ENCODE measurements at regions not wholly inside any gene's neighbourhood (a gene's known extent, or its start where the extent isn't known, plus 50 kb on each side); places are given as distances from the start of the nearest gene placed in this dataset.
A peak's percentile ranks its signal among the peaks of the same experiment; 100 is the strongest.

DNA sequence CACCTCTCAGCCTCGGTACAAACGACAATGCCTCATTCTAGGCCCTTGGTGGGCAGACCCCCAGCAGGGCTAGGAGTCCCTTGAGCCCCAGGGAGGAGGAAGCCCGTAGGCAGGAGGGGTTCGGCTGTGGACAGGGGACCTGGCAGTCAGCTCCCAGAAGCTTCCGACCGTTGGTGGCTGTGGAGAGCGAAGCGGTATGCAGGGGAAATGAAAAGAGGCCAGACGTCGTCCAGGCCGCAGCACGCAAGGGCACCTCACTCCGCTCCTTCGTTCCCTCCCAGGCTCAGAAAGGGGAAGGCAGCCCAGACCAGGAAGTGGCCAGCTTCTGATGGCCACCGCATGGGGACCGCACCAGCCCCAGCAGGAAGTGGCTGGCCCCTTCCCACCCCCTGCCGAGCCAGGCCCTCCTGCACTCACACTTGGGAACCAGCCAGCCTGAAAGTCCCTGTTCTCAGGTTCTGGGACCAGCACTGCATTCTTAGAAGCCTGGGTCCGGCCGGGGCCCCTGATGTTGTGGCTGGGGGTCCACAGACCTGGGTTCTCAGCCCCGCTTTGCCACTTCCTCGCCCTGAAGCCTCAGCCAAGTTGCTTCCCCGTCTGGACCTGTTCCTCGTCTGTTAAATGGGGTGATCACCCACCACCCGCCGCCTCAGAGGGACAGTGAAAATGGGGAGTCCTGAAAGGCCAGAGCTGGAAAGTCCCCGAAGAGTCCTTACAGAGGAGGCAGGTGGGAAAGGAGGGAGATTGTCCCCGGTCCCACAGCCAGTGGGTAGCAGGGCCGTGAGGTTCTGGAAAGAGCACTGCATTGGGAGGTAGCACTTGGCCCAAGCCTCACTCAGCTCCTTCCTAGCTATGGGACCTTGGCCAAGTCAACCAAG is 104.0 kb upstream of the RUNX3 start:
- DNase-seq: no peak

DNA sequence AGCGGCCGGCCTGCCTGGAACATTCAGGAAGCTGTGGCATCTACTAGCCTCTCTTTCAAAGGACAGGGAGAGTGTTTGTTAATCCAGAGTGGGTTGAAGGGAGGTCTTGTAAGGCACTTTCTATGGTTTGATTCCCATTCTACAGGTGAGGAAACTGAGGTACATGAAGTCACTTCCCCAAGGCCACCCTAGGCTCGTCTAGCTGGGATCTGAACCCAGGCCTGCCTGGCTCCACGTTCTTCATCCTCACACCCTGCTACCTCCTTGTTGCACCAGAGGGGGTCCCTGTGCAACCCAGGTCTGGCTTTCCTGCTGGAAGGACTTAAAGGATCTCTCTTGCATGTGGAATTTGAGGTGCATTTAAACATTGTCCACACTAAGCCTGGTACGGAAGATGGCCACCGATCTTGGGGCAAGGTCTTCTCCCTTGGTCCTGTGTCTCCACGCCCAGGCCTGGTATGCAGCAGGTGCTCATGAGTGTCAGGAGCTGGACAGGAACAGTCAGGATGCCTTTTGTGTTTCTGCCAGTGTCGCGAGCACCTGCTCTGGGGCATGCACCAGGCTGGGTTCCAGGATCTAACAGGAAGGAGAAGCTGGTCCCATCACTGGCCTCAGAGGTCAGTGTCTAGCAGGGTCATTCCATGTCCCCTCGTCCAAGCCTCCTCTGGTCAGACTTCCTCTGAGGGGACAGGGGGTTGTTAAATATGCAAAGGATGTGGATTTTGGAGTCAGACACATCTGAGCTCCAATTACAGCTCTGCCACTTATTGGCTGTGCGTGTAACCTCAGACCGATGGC is 103.2 kb upstream of the RUNX3 start:
- DNase-seq: no peak

DNA sequence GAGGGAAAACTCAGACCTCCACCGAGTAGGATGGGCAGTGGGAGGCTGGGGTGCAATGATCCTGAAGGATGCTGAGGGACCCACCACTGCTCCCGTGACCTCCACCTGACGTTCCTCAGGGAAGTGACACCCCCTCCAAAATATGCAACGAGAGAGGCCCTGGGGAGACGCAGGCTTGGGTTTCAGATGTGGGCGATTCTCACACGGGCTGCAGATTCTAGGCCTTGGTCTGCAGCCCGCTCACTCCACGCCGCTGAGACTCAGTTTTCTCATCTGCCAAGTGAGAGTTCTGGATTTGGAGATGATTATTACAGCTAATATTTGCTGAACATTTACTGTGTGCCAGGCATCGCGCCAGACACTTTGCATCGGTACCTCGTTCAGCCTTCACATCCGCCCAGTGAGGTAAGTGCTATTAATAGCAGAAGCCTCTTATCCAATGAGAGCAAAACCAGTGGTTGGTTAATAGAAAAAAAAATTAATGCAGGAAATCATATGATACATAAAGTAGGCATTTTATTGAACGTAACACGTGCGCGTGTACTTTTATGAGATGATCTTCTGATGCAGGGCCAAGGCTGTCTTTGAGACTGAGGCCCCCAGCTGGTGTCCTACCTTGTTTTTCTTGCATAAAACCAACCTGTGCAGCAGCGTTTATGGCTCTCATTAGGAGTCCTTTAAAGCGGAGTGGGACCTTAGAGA is 102.0 kb upstream of the RUNX3 start:
- DNase-seq: peak; percentile 97

DNA sequence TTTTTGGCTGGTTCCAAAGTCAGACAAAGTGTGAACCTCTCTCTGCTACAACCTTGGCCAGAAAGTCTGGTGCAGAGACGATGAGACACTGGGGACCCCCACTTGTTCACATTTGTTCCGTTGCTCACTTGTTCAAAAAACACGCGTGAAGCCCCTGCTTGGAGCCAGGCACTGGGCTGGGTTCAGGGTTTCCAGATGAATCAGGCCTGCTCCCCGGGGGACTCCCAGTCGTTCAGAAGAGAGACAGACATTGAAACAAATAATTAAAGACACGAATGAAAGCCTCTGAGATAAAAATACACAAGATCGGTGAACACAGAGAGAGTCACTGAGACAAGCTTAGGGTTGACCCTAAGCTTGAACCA is 101.5 kb upstream of the RUNX3 start:
- DNase-seq: no peak

DNA sequence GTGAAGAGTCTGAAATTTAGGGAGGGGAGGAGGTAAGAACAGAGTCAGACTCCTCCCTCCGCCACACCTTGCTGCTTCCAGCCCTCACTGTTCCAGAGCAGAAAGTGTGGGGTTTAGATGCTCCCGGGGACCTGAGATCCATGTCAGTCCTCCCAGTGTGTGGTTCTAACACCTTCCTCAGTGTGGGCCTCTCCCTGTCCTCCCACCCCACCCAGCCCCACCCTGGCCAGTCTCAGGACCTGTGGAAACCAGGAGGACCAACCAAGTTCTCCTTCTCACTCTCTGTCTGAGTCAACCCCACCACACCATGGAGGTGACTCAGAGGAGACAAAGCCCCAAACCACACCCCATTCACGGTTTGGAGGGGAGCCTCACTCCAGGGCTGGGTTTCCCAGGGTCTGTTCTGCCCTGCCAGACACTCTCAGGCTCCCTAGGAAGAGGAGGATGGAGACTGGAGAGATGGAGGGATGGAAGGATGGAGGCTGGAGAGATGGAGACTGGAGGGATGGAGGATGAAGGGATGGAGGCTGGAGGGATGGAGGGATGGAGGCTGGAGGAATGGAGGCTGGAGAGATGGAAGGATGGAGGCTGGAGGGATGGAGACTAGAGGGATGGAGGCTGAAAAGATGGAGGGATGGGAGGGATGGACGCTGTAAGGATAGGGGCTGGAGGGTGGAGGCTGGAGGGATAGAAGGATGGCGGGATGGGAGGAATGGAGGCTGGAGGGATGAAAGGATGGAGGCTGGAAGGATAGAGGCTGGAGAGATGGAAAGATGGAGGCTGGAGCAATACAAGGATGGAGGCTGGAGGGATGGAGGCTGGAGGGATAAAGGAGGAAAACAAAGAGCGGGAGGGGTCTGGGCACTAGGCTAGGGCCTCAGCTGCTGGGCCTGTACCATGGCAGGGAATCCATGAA is 100.9 kb upstream of the RUNX3 start:
- DNase-seq: no peak

DNA sequence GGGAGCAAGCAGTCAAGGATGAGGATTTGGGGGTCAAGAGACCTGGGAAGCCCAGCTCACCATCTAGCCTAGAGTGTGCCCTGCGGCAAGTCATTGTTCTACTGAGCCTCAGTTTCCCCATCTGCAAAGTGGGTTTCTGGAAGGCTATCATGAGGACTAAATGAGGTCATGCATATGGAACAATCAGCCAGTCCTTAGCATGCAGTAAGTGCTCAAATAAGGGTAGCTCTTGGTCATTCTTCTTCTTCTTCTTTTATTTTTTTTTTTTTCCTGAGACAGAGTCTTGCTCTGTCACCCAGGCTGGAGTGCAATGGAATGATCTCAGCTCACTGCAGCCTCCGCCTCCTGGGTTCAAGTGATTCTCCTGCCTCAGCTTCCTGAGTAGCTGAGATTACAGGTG is 99.9 kb upstream of the RUNX3 start:
- DNase-seq: no peak

DNA sequence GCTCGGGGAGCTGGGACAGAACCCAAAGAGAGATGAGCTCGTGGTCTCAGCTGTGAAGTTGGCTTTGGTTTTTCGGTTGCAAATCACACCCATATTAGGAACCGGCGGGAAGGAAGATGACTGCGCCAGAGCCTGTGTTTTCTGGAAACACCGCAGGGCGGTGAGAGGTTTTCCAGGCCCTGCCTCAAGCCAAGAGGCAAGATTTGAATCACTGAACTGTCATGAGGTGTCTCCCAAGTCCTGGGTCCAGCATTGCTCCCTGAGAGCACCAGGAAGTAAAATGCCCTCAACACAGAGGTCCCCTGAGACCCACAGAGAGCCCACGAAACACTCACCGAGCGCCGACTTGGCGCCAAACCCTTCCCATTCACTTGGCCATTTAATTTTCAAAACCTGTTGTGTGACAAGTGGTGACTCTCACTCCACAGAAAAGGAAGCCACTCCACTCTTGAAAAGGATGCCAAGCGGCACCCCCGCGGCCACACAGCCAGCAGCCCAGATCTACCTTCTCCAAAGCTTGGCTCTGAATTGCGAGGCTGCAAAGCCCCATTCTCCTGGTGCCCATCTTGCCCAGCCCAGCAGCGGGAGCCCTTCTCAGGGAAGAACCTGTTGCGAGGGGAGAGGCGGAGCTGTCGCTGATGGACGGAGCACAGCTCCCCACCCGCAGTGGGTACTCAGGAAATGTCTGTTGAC is 99.0 kb upstream of the RUNX3 start:
- DNase-seq: peak; percentile 97

DNA sequence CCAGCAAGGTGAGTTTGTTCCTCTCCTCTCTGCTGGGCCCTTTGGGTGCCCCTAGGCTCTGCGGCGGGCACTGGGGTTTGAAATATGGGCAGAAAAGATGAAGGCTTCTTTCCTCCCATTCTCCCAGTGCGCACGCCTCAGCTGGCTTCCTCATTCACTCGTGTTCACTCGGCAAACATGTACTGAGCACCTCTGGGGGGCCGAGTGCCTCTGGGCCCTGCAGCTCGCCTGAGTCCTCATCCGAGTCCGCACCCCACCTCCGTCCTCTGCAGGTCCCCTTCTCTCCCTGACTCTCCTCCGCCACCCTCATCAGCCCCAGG is 98.5 kb upstream of the RUNX3 start:
- DNase-seq: no peak

DNA sequence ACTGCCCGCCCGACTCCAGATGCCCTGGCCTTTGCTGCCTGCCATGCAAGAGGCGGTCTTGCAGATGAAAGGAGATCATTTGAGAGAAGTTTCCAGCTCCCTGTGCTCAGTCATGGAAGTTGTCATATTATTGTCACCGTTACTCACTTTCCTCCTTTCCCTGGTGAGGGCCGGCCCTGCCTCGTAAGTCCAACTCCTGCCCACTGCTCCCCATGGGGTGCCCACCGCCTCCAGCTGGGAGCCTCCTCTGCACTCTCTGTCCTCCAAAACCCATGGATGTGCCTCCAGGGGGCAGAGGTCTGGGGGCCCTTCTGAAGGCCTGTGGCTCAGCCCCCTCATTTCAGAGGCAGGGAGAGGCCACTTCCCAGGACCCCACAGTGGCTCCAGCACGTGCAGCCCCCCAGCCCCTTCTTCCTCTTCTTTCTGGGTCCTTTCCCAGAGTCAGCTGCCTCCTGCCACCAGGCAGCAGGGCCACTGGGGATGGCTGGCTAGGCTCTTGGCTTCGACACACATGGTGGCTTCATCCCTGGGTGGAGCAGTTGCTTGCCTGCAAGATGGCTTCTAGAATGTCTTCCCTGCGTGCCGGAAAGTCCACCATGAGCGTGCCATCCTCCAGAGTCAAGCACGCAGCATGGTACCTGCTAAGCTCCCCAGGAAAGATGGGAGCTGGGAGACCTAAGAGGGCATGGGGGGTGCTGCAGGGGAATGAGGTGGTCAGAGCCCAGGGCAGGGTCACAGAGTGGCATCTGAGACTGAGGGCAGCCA is 97.9 kb upstream of the RUNX3 start:
- DNase-seq: no peak

DNA sequence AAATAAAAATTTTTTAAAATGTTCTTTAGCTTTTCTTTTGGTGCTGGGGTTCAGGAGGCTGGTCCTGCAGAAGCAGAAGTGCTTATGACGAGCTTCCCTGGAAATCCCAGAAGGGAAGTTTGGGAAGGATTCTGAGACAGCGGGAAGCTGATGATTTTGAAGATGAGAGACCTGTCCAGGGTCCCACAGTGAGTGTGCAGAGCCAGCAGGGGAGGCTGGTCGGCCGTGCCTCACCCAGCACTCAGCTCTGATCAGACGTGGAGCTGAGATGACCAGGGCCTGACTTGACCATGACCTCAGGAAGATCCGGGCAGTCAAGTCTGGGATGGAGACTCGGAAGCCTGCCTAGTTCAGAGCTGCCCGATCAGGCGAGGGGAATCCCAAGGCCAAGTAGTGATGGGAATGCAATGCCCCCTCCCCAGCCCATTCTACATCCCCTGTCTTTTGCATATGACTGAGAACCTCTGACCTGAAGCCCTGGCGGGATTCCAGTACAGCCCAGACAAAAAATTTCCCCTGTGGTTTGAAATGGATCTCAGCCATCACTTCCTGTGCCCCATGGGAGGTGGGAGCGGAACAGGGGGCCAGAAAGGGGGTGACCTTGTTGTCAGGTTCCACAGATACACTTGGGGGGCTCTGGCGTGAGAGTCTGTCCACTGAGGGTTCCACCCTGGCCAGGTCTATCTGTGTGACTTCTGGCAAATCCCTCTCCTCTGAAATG is 96.8 kb upstream of the RUNX3 start:
- no peak for DNase-seq

DNA sequence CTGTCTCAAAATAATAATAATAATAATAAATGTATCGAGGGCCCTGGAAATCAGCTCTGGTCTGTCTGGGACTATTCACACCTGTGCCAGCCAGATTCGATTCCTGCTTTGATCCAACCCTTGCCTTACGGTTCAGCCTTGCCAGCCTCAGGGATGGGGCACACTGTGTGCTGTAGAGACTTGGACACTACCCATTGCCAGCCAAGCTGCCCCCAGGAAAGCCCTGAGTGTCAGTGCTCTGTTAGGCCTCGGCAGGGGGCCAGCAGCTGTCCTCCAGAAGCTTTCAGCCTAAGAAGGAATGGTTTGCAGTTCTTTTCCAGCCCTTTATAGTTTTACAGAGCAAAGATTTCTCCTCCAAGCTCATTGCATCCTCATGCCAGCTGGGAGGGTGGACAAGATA is 96.2 kb upstream of the RUNX3 start:
- no peak for DNase-seq

DNA sequence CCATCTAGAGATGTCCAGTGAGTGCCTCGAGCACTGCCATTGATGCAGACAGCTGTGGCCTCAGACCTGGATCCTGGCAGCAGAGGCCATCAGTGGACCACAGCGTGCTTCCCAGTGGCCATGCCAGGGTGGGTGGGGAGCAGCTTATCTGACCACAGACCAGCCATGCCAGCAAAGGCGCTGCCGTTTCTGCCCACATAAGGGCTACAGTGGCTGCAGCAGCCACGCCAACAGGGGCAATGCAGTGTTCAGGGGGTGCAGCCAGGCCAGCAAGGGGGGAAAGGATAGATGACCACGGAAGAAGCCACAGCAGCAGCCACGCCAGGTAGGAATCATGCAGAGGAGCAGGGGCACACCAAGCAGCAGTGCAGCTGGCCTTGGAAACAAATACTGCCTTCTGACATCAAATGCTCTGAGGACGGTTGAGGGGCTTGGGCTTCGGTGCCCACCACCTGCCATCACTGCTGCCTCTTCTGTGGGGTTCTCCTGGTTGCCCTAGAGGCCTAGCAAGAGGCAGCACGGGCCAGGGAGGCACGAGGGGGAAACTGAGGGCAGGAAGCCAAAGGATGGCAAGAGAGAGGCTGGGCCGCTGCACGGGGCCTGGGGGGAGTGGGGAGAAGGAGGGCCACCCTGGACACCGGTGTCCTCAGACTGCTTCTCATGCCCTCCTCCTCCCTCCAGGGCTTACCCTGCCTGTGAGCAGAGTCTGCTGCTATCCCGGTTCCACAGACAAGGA is 94.7 kb upstream of the RUNX3 start:
- no peak for DNase-seq

DNA sequence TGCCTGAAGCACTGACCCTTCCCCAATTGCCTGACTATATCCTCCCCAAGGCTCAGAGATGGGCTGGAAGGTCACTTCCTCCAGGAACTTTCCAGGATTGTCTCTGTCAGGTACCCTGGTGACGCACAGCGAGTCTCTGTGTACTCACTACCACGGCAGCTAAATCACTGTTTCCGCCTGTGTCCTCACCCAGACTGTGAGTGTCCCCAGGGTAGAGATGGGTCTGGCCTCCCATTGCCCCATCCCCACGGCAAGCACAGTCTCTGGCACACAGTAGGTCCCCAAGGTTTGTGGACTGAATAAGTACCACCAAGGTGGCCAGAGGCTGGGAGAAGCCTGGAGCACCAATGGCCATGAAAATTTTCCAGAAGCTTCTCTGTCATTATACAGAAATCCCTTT is 93.8 kb upstream of the RUNX3 start:
- no peak for DNase-seq

DNA sequence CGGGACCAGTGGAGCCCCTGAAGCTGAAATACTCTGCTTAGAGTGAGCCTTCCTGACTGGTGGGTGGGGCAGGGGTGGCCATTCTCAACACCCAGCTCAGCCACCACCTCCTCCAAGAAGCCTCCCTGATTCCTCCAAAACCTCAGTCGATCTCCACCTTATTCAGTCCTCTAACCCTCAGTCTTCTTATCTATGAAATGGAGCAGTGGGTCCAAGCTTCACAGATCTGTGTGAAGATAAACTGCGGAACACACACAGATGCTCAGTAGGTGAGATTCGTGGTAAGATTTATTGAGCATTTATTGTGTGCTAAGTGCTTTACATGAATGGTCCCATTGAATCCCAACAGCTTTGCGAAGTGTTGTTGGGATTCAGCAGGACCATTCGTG is 93.1 kb upstream of the RUNX3 start:
- no peak for DNase-seq

DNA sequence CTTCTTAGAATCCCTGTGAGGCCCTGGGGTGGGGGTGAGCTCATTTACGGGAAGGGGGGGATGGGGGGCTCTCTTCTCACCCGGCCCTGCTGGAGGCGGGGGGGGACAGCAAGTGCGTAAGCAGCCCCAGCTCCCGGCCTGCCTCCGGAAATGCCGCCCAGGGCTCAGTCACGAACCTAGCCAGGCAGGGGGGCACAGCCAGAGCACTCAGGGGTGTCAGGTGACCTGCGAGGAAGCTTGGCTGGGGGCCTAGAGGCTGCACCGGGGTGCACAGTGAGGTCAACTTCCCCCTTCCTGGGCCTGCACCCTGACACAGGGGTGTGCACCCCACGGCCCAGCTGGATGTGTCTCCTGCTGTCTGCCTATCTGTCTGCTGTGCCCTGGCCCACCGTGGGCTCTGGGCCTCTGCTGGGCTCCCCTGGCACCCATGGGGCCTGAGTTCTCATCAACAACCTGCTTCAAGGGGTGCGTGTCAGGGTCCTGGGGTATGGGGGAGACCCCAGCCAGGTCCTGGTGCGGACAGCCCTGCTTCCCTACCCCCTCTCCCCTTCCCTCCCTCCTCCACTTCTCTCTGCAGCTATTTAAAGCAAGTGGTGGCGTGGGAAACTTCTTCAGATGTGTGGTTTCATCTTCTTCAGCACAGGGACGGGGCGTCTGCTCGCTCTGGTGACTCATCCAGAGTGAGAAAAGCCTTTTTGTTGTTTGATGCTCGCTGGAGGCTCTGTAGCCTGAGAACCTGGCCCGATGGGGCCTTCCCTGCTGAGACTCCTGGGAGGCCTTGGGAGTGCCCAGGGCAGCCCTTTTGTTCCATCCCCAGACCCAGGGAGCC is 92.5 kb upstream of the RUNX3 start:
- DNase-seq: no peak

DNA sequence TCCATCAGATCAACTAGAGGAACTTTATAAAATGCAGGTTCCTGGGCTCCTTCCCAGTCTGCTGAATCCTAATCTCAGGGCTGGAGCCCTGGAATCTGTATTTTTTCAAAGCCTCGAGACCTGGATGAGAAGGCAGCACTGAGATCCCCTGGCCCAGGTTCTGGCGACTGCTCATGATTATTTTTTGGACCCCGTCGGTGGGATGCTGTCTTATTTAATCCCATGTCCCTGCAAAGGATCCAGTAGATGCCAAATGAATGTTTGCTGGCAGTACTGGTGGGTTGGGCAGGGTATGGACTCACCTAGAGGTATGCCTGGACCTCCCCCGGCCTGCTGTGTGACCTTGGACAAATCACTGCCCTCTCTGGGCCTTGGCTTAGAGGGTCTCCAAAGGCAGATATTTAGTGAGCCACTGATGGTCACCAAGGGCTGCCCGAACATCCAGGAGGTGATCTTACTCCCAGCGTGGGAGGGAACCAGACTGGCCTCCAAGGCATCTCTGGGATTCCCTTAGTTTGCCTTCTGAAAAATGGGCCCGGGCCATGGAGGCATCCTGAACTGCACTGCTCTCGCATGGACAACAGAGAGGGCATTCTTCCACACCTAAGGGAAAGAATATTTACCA is 91.6 kb upstream of the RUNX3 start:
- no peak for DNase-seq

DNA sequence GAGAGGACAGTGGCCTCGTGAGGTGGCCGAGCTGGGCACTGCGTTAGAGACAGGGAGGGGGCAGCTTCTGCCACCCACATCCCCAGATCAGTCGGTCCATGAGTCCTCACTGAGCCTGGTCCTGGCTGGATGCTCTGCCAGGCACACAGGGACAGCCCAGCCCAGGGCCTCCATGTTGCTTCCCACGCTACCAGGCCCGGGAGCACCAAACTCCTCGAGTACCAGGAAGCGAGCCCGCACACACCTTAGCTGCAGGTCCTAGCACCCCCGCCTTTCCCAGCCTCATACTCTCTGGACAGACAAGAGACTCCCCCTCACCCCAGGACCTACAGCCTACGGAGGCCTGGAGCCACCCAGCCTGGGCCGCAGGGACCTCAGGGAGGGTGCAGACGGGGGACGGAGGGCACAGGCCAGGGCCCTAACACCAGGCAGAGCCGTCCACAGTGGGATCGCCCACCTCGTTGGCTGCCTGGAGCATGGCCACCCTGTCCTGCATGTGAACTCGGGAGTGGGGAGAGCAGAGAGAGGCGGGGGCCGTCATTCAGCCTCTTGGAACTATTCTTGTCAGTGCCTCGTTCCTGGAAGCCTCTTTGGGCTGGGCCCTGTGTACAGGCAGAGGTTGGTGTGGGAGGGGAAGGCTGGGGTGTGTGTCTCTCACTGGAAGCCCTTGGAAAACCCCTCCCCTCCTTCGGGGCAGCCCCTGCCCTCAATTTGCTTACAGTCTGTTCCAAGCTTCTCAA is 90.9 kb upstream of the RUNX3 start:
- no peak for DNase-seq
